ENCODE measurements at regions not wholly inside any gene's neighbourhood (a gene's known extent, or its start where the extent isn't known, plus 50 kb on each side); places are given as distances from the start of the nearest gene placed in this dataset.

DNA sequence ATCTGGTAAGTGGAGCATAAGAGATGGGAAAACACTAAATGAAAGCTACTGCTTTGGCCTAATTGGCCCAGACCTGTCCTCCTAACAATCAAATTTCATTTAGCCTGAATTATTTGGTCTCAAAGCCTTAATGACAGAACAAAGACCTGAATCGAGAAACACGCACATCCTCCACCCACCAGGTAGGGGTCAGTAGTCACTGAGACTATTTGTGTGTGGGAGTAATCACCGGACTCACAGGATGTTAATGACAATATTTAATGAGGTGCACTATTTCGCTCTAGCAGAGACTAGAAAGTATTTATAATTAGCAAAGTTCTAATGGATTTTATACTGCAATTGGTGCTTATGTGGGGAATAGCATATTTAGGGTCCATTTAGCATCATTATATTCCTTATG is 68.1 kb downstream of the RBM43 start:
- TF ChIP-seq, protein P1, sequence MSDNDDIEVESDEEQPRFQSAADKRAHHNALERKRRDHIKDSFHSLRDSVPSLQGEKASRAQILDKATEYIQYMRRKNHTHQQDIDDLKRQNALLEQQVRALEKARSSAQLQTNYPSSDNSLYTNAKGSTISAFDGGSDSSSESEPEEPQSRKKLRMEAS (CRISPR knock-in tag; IDR thresholded peaks at IDR 0.05): no peak
- TF ChIP-seq GRHL2 (CRISPR knock-in tag; IDR thresholded peaks at IDR 0.05; ENCODE audit: insufficient replicate concordance, severe bottlenecking): no peak
- TF ChIP-seq NR2C2 (CRISPR knock-in tag; IDR thresholded peaks at IDR 0.05): no peak
- TF ChIP-seq TEAD4 (CRISPR knock-in tag; IDR thresholded peaks at IDR 0.05): no peak
- TF ChIP-seq, protein P2, sequence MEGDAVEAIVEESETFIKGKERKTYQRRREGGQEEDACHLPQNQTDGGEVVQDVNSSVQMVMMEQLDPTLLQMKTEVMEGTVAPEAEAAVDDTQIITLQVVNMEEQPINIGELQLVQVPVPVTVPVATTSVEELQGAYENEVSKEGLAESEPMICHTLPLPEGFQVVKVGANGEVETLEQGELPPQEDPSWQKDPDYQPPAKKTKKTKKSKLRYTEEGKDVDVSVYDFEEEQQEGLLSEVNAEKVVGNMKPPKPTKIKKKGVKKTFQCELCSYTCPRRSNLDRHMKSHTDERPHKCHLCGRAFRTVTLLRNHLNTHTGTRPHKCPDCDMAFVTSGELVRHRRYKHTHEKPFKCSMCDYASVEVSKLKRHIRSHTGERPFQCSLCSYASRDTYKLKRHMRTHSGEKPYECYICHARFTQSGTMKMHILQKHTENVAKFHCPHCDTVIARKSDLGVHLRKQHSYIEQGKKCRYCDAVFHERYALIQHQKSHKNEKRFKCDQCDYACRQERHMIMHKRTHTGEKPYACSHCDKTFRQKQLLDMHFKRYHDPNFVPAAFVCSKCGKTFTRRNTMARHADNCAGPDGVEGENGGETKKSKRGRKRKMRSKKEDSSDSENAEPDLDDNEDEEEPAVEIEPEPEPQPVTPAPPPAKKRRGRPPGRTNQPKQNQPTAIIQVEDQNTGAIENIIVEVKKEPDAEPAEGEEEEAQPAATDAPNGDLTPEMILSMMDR (IDR thresholded peaks at IDR 0.05): no peak
- no peak for TF ChIP-seq CREM (CRISPR knock-in tag; IDR thresholded peaks at IDR 0.05)

Measured in WTC11 (cell line).